ENCODE measurements at regions not wholly inside any gene's neighbourhood (a gene's known extent, or its start where the extent isn't known, plus 50 kb on each side); places are given as distances from the start of the nearest gene placed in this dataset.
A peak's percentile ranks its signal among the peaks of the same experiment; 100 is the strongest.

- no peak for DNase-seq (ENCODE audit: low spot score, unreplicated experiment)
- TF ChIP-seq CTCF (IDR thresholded peaks at IDR 0.05; ENCODE audit: unreplicated experiment): no peak
- no peak overlapping the region for H3K27ac Mint-ChIP-seq
- H3K9me3 Mint-ChIP-seq (ENCODE audit: low read depth): peaks cover 3% of the 10 kb centered on the region
- H3K4me3 Mint-ChIP-seq (ENCODE audit: low read depth): no peak overlapping the region
- no peaks in the 10 kb centered on the region for H3K36me3 Mint-ChIP-seq (ENCODE audit: insufficient read depth)
- H3K27me3 Mint-ChIP-seq: no peaks in the 10 kb centered on the region
- H3K4me1 Mint-ChIP-seq (ENCODE audit: low read depth): peaks cover 17% of the 10 kb centered on the region
Measured at GRCh38 chr20:53853111-53853713, 217.2 kb downstream of the BCAS1 start.

DNA sequence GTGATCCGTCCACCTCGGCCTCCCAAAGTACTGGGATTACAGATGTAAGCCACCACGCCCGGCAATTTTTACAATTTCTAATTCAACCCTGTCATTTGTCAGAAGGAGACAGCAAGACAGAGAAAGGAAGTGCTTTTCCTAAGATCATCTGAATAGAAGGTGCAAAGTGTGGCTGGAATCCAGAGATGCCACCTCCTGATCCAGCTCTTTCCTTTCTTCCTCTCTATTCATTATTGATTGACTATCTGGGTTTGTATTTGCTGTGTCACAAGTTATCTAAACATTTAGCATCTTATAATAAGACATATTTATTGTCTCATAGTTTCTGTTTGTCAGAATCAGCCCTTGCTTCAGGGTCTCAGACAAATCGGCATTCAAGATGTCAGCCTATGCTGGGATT lies 217.7 kb downstream of the BCAS1 start:
- no peaks in the 10 kb centered on the region for H3K36me3 Mint-ChIP-seq (ENCODE audit: insufficient read depth)
- no peak overlapping the region for H3K27ac Mint-ChIP-seq
- H3K27me3 Mint-ChIP-seq: no peaks in the 10 kb centered on the region
- no peak overlapping the region for H3K4me3 Mint-ChIP-seq (ENCODE audit: low read depth)
- no peak for TF ChIP-seq CTCF (IDR thresholded peaks at IDR 0.05; ENCODE audit: unreplicated experiment)
- H3K4me1 Mint-ChIP-seq (ENCODE audit: low read depth): peaks cover 18% of the 10 kb centered on the region
- DNase-seq (ENCODE audit: low spot score, unreplicated experiment): no peak
- peaks cover 3% of the 10 kb centered on the region for H3K9me3 Mint-ChIP-seq (ENCODE audit: low read depth)

- TF ChIP-seq CTCF (IDR thresholded peaks at IDR 0.05; ENCODE audit: unreplicated experiment): no peak
- H3K27me3 Mint-ChIP-seq: no peaks in the 10 kb centered on the region
- peak overlapping the region; percentile 56 for H3K27ac Mint-ChIP-seq
- no peak for DNase-seq (ENCODE audit: low spot score, unreplicated experiment)
- H3K9me3 Mint-ChIP-seq (ENCODE audit: low read depth): peaks cover 3% of the 10 kb centered on the region
- peaks cover 18% of the 10 kb centered on the region for H3K4me1 Mint-ChIP-seq (ENCODE audit: low read depth)
- no peaks in the 10 kb centered on the region for H3K36me3 Mint-ChIP-seq (ENCODE audit: insufficient read depth)
- H3K4me3 Mint-ChIP-seq (ENCODE audit: low read depth): no peak overlapping the region
Measured at GRCh38 chr20:53852014-53852413, 218.4 kb downstream of the BCAS1 start.

- no peaks in the 10 kb centered on the region for H3K27me3 Mint-ChIP-seq
- H3K9me3 Mint-ChIP-seq (ENCODE audit: low read depth): peaks cover 3% of the 10 kb centered on the region
- no peaks in the 10 kb centered on the region for H3K36me3 Mint-ChIP-seq (ENCODE audit: insufficient read depth)
- DNase-seq (ENCODE audit: low spot score, unreplicated experiment): no peak
- H3K27ac Mint-ChIP-seq: no peak overlapping the region
- no peak for TF ChIP-seq CTCF (IDR thresholded peaks at IDR 0.05; ENCODE audit: unreplicated experiment)
- peaks cover 19% of the 10 kb centered on the region for H3K4me1 Mint-ChIP-seq (ENCODE audit: low read depth)
- H3K4me3 Mint-ChIP-seq (ENCODE audit: low read depth): no peak overlapping the region
Measured at GRCh38 chr20:53850319-53850718, 220.1 kb downstream of the BCAS1 start.

DNA sequence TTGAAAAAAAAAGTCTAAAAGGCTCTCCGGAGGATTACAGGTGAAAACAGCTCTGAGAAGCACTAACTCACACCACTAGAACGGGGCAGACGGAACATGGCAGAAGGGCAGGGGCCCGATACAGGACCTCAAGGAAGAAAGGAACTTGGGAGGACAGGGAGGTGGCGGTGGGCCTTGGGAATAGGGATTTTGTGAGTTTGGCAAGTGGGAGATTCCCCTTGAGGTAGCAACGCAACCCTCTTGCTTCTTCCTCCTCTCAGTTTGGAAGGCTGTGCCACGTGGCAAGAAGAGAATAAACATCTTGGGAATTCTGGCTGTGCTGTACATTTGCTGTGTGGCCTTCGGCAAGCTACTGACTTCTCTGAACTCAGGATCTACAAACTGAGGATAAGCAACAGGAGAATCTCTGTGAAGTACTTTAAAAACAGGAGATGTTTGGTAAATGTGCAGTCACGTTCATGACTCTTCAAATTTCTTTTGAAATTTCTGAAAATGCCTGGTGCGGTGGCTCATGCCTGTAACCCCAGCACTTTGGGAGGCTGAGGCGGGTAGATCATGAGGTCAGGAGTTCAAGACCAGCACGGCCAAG lies 220.8 kb downstream of the BCAS1 start:
- TF ChIP-seq CTCF (IDR thresholded peaks at IDR 0.05; ENCODE audit: unreplicated experiment): no peak
- H3K9me3 Mint-ChIP-seq (ENCODE audit: low read depth): peaks cover 3% of the 10 kb centered on the region
- DNase-seq (ENCODE audit: low spot score, unreplicated experiment): no peak
- no peaks in the 10 kb centered on the region for H3K36me3 Mint-ChIP-seq (ENCODE audit: insufficient read depth)
- peaks cover 16% of the 10 kb centered on the region for H3K4me1 Mint-ChIP-seq (ENCODE audit: low read depth)
- H3K4me3 Mint-ChIP-seq (ENCODE audit: low read depth): no peak overlapping the region
- no peak overlapping the region for H3K27ac Mint-ChIP-seq
- H3K27me3 Mint-ChIP-seq: no peaks in the 10 kb centered on the region

Data from progenitor cell of endocrine pancreas (in vitro differentiated cells).